HL-60 (cell line): ENCODE measurements at regions not wholly inside any gene's neighbourhood (a gene's known extent, or its start where the extent isn't known, plus 50 kb on each side); places are given as distances from the start of the nearest gene placed in this dataset.

Source experiments
- DNase-seq, 2 experiments: peaks; one replicate each; pipeline ENCODE4 v3.0.0-alpha.2; 2010 to 2020; ENCODE audit warnings: low read depth in 1 of 2, low spot score in 1 of 2
- H3K27ac ChIP-seq: fragments of 250-450 bp; sonication (Bioruptor Pico); replicated peaks from 2 replicates; pipeline ENCODE4 v1.5.1; 2020; ENCODE audit warnings: mild to moderate bottlenecking, moderate library complexity
- H3K27me3 ChIP-seq: fragments of 250-450 bp; sonication (Bioruptor Pico); 2 replicates; pipeline ENCODE4 v1.5.1; 2021; ENCODE audit warnings: mild to moderate bottlenecking, moderate library complexity; ENCODE audit not compliant: insufficient read depth, poor library complexity, severe bottlenecking
- H3K4me3 ChIP-seq: replicated peaks from 2 replicates; pipeline ENCODE4 v1.5.1; 2011; ENCODE audit warnings: mild to moderate bottlenecking, control low read depth, low read length; ENCODE audit not compliant: insufficient read depth
- CTCF ChIP-seq: IDR thresholded peaks from one replicate; pipeline ENCODE4 v1.5.1; 2011; ENCODE audit warnings: low read length, control low read depth, inconsistent platforms; ENCODE audit not compliant: insufficient read depth
- GABPA ChIP-seq: IDR thresholded peaks from 2 replicates; pipeline ENCODE4 v1.6.1; 2012; ENCODE audit warnings: low read depth
- POLR2AphosphoS5 ChIP-seq: IDR thresholded peaks from 2 replicates; pipeline ENCODE4 v1.6.1; 2012; ENCODE audit warnings: low read depth
- REST ChIP-seq: IDR thresholded peaks from 2 replicates; pipeline ENCODE4 v1.6.1; 2012; ENCODE audit warnings: low read depth; ENCODE audit not compliant: insufficient replicate concordance
- SPI1 ChIP-seq: IDR thresholded peaks from 2 replicates; pipeline ENCODE4 v1.6.1; 2012; ENCODE audit warnings: low read depth, mild to moderate bottlenecking, borderline replicate concordance

DNA sequence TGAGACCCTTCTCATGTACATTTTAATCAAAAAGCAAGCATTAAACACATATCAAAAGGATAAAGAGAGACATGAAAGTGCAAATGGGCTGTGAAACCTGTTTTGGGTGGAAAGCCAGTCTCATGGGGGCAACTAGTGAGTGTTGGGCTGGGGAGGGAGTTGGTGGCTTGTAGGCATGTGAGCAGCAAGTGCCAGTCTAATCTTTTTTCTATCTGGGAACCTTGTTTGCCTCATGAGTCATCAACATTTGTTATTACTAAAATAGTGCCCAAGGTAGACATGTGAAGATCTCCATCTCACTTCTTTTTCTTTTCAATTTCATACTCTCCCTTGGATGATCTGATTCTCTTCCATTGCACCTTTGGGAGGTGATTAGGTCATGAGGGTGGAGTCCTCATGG is 613.9 kb upstream of the GYPC start:
- DNase-seq = no peak
- TF ChIP-seq CTCF = no peak
- TF ChIP-seq GABPA = no peak
- no peak for TF ChIP-seq REST
- no peak for TF ChIP-seq SPI1
- TF ChIP-seq POLR2AphosphoS5 = no peak
- Histone ChIP-seq H3K27me3 (no peaks in the 10 kb centered on the region), H3K4me3 (no peak overlapping the region), H3K27ac (no peak overlapping the region)

DNA sequence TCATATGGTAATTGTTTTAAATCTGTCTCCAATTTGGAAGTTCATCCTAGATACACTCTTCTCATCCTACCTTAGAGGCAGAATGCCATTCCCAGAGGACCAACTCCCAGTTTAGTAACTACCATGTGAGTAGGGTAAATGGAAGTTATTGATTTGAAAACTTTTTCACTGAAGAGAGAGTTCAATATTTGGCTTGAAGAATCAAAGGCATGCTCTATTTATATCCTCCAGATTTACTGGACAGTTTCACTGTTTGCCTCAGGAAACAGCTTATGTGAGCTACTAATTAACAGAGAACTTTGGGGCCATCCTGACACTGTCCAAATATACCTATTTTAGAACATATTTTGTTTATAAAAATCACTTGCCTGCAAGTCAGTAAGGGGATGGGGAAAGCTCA is 607.2 kb upstream of the GYPC start:
- DNase-seq = no peak

DNA sequence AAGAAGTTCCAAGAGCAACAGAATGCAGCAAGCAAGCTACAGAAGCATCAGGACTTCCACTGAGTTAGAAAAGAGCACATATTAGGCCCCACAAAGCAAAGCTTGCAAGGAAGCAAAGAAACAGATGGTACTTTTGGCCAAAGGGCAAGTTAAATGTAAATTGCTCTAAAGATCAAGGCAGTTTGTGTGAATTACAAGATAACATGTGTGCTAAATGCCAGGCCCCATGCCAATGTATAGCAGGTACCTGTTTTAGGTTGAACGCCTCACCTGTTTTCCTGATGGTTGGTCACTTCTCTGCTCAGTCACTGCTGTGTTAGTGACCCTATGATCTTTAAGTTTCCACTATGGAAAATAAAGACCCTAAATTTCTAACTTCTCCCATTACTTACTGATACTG is 606.5 kb upstream of the GYPC start:
- H3K27me3 ChIP-seq = no peaks in the 10 kb centered on the region
- no peak overlapping the region for H3K27ac ChIP-seq
- no peak overlapping the region for H3K4me3 ChIP-seq
- no peak for DNase-seq
- no peak for TF ChIP-seq GABPA
- no peak for TF ChIP-seq REST

More for the DNA sequence above, 607.2 kb upstream of the GYPC start:
- Histone ChIP-seq H3K27ac (no peak overlapping the region), H3K27me3 (no peaks in the 10 kb centered on the region), H3K4me3 (no peak overlapping the region)
- TF ChIP-seq REST = no peak
- no peak for TF ChIP-seq CTCF
- TF ChIP-seq POLR2AphosphoS5 = no peak
- no peak for TF ChIP-seq GABPA
- TF ChIP-seq SPI1 = no peak
